ENCODE measurements at regions not wholly inside any gene's neighbourhood (a gene's known extent, or its start where the extent isn't known, plus 50 kb on each side); places are given as distances from the start of the nearest gene placed in this dataset.
A peak's percentile ranks its signal among the peaks of the same experiment; 100 is the strongest.
"Not testable (repeated sequence)": the region's sequence is repeated elsewhere in the genome, so short reads cannot be mapped to it uniquely, and the experiment has no call there.

DNA sequence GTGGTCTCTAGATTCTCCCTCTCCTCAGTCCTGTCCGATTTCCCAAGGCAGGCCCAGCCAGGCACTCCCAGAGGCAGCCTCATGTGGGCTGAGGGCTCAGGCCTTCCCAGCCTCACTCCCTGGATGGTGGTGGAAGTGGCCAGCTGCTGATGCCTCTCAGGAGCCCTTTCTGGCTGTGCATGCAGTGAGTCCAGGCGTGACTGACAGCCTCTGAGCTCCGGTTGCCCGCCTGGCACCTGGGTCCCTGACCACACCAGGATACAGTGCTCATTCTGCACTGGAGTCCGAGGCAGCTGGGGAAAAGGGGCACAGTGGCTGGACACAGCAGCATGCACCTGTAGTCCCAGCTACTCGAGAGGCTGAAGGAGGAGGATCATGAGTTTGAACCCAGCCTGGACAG is 132.6 kb downstream of the CUL2 start:
- no peak for ATAC-seq

GRCh38 chr10:34956756-34957155 is 133.4 kb downstream of the CUL2 start:
- H3K9me3 ChIP-seq, result no peaks in the 10 kb centered on the region
- no peak overlapping the region for H3K27ac ChIP-seq
- no peaks in the 10 kb centered on the region for H3K27me3 ChIP-seq
- 89 to 92% methylated on average over 3 of the region's 3 CpGs for WGBS, 2 donors
- H3K4me1 ChIP-seq, result peaks cover 24% of the 10 kb centered on the region
- TF ChIP-seq, protein P1, sequence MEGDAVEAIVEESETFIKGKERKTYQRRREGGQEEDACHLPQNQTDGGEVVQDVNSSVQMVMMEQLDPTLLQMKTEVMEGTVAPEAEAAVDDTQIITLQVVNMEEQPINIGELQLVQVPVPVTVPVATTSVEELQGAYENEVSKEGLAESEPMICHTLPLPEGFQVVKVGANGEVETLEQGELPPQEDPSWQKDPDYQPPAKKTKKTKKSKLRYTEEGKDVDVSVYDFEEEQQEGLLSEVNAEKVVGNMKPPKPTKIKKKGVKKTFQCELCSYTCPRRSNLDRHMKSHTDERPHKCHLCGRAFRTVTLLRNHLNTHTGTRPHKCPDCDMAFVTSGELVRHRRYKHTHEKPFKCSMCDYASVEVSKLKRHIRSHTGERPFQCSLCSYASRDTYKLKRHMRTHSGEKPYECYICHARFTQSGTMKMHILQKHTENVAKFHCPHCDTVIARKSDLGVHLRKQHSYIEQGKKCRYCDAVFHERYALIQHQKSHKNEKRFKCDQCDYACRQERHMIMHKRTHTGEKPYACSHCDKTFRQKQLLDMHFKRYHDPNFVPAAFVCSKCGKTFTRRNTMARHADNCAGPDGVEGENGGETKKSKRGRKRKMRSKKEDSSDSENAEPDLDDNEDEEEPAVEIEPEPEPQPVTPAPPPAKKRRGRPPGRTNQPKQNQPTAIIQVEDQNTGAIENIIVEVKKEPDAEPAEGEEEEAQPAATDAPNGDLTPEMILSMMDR (IDR thresholded peaks at IDR 0.05), result no peak
- TF ChIP-seq POLR2A (IDR thresholded peaks at IDR 0.05), result no peak
- intact Hi-C loops (cut with DNase I), result no loop called here
- DNase-seq (no peak), ATAC-seq (no peak)
- H3K4me3 ChIP-seq, result no peak overlapping the region
- H3K36me3 ChIP-seq (replicated peaks in 1 of 2; ENCODE audit: insufficient read depth in 1 of 2, low read depth in 2 of 2), result no peaks in the 10 kb centered on the region

More for the DNA sequence above, 132.6 kb downstream of the CUL2 start:
- Histone ChIP-seq H3K27ac (no peak overlapping the region), H3K36me3 (replicated peaks in 1 of 2; ENCODE audit: insufficient read depth in 1 of 2, low read depth in 2 of 2) (no peaks in the 10 kb centered on the region), H3K27me3 (no peaks in the 10 kb centered on the region), H3K4me1 (peaks cover 24% of the 10 kb centered on the region), H3K9me3 (no peaks in the 10 kb centered on the region), H3K4me3 (no peak overlapping the region)
- 80 to 81% methylated on average over 3 to 6 of the region's 6 CpGs for WGBS, 2 donors
- no peak for DNase-seq
- intact Hi-C loops (cut with DNase I), result no loop called here
- TF ChIP-seq, protein P1 (IDR thresholded peaks at IDR 0.05), result no peak
- no peak for TF ChIP-seq POLR2A (IDR thresholded peaks at IDR 0.05)

GRCh38 chr10:34955391-34955790 is 134.8 kb downstream of the CUL2 start:
- H3K36me3 ChIP-seq (replicated peaks in 1 of 2; ENCODE audit: insufficient read depth in 1 of 2, low read depth in 2 of 2), result no peaks in the 10 kb centered on the region
- no peaks in the 10 kb centered on the region for H3K27me3 ChIP-seq
- TF ChIP-seq, protein P1 (IDR thresholded peaks at IDR 0.05), result no peak
- TF ChIP-seq POLR2A (IDR thresholded peaks at IDR 0.05), result no peak
- ATAC-seq, result peak; percentile 29
- WGBS, 2 donors, result 66 to 71% methylated on average over 2 of the region's 2 CpGs
- H3K9me3 ChIP-seq, result no peaks in the 10 kb centered on the region
- DNase-seq, result no peak
- peaks cover 24% of the 10 kb centered on the region for H3K4me1 ChIP-seq
- intact Hi-C loops (cut with DNase I), result no loop called here
- H3K27ac ChIP-seq, result peak overlapping the region in 3 of 4 donors; percentile 5 to 34 (median 24)
- H3K4me3 ChIP-seq, result no peak overlapping the region

DNA sequence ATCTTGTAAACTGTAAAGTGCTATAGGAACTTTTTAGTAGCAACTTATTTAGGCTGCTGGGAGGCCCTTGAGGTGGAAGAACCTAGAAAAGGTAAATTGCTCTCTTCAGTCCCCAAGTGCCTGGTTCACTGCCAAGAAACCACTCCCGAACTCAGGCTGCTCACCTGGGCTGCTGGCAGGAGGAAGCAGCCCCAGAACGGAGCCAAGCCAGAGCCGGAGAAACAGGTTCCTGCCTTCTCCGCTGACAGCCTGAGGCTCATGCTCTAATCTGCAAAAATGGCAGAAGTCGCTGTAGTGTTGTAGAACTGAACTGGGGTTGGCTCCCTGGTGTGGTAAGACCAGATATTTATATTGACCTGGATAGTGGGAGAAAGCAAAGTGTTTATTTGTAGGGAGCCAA is 136.0 kb downstream of the CUL2 start:
- peak; percentile 97 for ATAC-seq
- intact Hi-C loops (cut with DNase I), result no loop called here
- Histone ChIP-seq H3K36me3 (replicated peaks in 1 of 2; ENCODE audit: insufficient read depth in 1 of 2, low read depth in 2 of 2) (no peaks in the 10 kb centered on the region), H3K4me3 (no peak overlapping the region), H3K9me3 (no peaks in the 10 kb centered on the region), H3K27ac (peak overlapping the region in 1 of 4 donors; percentile 5), H3K4me1 (peaks cover 24% of the 10 kb centered on the region), H3K27me3 (no peaks in the 10 kb centered on the region)
- peak; percentile 89 to 94 (median 93) for DNase-seq
- TF ChIP-seq, protein P1 (IDR thresholded peaks at IDR 0.05), result no peak
- TF ChIP-seq POLR2A (IDR thresholded peaks at IDR 0.05), result no peak
- 8 to 13% methylated on average over 2 to 5 of the region's 5 CpGs for WGBS, 2 donors

GRCh38 chr10:34951263-34951887 is 136.3 kb upstream of the PARD3 start:
- ATAC-seq; H3K36me3 ChIP-seq (replicated peaks in 1 of 2; ENCODE audit: insufficient read depth in 1 of 2, low read depth in 2 of 2); H3K4me3 ChIP-seq; DNase-seq; intact Hi-C loops (cut with DNase I); H3K9me3 ChIP-seq; H3K27ac ChIP-seq; H3K27me3 ChIP-seq: not testable (repeated sequence)
- peaks cover 24% of the 10 kb centered on the region for H3K4me1 ChIP-seq
- 84 to 91% methylated on average over 11 of the region's 11 CpGs for WGBS, 2 donors

DNA sequence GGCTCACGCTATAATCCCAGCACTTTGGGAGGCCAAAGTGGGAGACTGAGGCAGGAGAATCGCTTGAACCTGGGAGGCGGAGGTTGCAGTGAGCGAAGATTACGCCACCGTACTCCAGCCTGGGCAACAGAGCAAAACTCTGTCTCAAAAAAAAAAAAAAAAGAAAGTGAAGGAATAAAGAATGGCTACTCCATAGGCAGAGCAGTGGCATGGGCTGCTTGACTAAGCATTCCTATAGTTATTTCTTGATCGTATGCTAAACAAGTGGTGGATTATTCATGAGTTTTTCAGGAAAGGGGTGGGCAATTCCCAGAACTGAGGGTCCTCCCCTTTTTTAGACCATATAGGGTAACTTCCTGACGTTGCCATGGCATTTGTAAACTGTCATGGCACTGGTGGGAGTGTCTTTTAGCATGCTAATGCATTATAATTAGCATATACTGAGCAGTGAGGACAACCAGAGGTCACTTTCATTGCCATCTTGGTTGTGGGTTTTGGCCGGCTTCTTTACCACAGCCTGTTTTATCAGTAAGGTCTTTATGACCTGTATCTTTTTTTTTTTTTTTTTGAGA is 130.9 kb upstream of the PARD3 start:
- 93% methylated on average over 9 of the region's 9 CpGs for WGBS, 2 donors
- DNase-seq; ATAC-seq; intact Hi-C loops (cut with DNase I); H3K36me3 ChIP-seq (replicated peaks in 1 of 2; ENCODE audit: insufficient read depth in 1 of 2, low read depth in 2 of 2); H3K9me3 ChIP-seq; H3K4me3 ChIP-seq; H3K27me3 ChIP-seq; H3K4me1 ChIP-seq; H3K27ac ChIP-seq: not testable (repeated sequence)

Measured in body of pancreas (tissue), 4 donors.